ENCODE measurements at regions not wholly inside any gene's neighbourhood (a gene's known extent, or its start where the extent isn't known, plus 50 kb on each side); places are given as distances from the start of the nearest gene placed in this dataset.
"Not testable (repeated sequence)": the region's sequence is repeated elsewhere in the genome, so short reads cannot be mapped to it uniquely, and the experiment has no call there.

DNA sequence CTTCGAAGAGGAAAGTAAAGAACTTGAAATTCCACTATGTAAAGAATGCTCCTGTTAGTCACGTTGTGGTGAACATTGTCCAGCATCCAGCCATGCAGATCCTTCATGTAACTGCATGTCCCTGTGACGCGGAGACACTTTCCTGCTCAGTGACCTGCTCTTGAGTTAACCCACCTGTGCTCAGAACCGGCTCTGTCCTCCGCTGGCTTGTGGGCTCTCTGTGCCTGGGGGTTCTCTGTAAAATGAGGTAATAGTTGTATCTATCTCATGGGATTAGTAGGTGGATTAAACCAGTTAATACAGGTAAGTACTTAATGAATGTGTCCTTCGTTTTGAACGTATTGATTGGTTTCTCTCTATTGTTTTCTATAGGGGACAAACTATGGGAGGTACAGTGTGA lies 100.6 kb upstream of the FAM153A start:
- TF ChIP-seq CTCF (IDR thresholded peaks at IDR 0.05); POLR2A (IDR thresholded peaks at IDR 0.05; ENCODE audit: low read depth); EP300 (IDR thresholded peaks at IDR 0.05): not testable (repeated sequence)

All from esophagus muscularis mucosa (tissue), 4 donors.